T-helper 2 cell (primary cell): ENCODE measurements at regions not wholly inside any gene's neighbourhood (a gene's known extent, or its start where the extent isn't known, plus 50 kb on each side); places are given as distances from the start of the nearest gene placed in this dataset.

Source experiments
- DNase-seq, 5 experiments: peaks; one replicate each; pipeline versions ENCODE4 v3.0.0 to v3.0.0-alpha.2; 2012 to 2022

GRCh38 chr22:49502126-49502826 lies 325.4 kb downstream of the BRD1 start:
- peak in 1 of 5 experiments; percentile 45 for DNase-seq

DNA sequence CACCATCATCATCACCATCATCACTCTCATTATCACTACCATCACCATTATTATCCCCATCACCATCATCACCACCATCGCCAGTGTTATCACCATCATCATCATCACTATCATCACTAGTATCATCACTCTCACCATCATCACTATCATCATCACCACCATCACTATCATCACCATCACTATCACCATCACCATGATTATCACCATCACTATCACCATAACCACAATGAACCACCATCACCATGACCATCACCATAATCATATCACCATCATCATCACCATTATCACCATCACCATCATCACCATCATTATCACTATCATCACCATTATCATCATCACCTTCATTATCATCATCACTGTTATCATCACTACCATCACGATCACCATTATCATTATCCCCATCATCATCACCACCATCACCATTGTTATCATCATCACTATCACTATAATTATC lies 326.7 kb downstream of the BRD1 start:
- DNase-seq, result no peak

DNA sequence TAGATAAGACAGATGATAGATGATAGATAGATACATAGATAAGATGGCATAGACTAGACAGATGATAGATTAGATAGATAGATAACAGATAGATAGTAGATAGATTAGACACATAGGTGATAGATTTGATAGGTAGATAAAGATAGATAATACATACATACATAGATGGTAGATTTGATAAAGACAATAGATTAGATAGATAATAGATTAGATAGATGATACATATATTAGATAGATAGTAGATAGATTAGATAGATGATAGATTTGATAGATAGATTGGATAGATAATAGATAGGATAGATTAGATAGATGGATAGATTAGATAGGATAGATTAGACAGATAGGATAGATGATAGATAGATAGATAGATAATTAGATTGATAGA lies 327.6 kb downstream of the BRD1 start:
- no peak for DNase-seq

DNA sequence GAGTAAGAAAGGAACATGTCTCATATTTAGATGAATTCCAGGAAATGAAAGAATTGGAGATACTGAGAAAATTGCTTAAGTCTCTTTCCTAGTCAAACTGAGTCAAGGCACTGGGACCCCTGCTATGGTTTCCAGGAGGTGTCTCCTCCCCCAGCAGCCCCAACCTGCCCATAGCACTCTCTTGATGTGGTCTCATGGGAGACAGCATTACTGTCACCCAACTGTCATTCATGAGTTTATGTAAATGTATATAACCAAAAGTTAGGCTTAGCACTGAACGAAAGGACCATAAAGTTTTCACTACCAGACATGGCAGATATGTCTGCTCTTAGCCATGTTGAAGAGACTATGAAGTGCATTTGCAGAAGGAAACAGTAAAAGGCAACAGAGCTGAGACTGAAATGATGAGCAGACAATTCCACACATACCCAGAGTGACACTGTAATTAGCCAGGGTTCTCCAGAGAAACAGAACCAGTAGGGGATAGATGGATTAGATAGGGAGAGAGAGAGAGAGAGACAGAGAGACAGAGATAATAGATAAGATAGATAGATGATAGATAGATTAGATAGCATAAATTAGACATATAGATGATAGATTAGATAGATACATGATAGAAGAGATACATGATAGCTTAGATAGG lies 328.1 kb downstream of the BRD1 start:
- no peak for DNase-seq

GRCh38 chr22:49497266-49497665 lies 330.4 kb downstream of the BRD1 start:
- DNase-seq, result no peak

DNA sequence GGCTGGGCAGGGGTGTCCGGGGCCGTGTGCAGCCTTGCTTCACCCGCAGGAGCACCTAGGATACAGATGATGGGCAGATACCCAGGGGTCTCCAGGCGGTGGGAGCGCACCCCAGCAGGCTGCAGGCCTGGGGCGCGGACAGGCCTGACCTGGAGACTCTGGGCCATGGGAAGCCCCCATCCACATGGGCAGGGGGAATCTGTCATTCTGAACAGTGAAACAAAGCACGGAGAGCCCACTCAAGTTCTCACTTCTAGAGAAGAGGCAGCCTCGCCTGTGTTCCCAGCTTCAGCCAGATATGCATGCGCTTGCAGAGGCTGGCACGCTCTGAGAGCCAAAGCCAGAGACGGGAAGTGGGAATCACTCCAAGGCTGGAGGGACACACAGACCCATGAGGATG lies 333.1 kb downstream of the BRD1 start:
- DNase-seq, result no peak

DNA sequence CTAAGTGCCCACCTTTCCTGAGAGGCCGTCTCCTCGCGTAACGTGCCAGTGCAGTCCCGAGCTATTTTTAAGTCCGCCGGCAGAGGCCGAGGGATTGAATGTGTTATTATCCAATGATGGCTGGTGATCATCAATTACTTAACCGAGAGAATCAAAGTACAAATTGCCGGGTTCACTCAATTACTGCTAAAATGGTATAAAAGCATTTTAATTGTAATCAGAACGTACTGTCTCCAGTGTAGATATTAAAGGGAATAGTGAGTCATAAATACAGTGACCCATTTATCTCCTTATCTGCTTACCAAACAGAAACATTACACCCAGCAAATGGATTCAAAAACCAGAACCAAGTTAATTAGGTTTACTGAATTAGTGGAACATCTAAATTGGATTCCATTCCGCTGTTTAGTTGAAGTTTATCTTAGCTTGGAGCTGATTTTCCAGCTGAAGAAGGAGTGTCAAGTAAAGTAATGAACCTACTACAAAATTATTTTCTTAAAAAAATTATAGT lies 334.9 kb downstream of the BRD1 start:
- no peak for DNase-seq

DNA sequence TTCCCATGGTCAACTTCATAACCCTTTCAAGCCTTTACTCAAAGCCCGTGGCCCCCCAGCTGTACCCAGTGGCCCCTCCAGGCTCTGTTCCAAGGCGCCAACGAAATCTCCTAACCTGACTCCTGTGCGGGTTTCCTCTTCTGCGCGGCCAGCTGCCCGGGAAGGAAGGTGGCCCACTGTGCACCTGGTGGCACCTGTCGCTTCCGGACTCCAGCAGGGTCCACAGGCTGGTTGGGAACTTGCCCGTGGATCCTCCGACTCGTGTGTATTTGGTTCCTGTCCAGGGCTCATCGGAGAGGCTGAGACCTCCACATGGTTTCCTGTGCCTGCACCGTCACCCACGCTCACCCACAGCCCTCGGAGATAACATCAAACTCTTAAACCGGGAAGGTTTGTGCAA lies 335.4 kb downstream of the BRD1 start:
- no peak for DNase-seq

GRCh38 chr22:49491726-49492125 lies 335.9 kb downstream of the BRD1 start:
- DNase-seq, result no peak

GRCh38 chr22:49491221-49491635 lies 336.4 kb downstream of the BRD1 start:
- DNase-seq, result no peak

GRCh38 chr22:49490692-49491091 lies 337.0 kb downstream of the BRD1 start:
- no peak for DNase-seq

GRCh38 chr22:49489821-49490220 lies 337.9 kb downstream of the BRD1 start:
- no peak for DNase-seq

DNA sequence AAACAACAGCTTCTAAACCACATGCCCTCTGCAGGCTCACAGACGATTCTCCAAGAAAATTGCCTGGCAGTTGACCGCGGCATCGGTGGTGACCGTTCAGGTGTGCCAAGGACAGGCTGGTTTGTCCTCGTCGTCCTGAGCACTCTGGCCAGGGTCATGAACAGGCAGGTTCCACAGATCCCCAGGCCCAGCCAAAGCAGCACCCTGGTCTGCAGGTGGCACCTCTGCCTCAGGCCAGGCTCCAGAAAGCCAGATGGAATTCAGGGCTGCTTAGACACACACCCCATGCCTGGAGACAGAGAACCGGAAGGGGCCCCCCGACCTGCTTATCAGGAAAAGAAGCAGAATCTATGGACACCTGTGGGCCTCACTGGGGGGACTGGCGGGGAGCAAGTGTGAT lies 338.7 kb downstream of the BRD1 start:
- no peak for DNase-seq

DNA sequence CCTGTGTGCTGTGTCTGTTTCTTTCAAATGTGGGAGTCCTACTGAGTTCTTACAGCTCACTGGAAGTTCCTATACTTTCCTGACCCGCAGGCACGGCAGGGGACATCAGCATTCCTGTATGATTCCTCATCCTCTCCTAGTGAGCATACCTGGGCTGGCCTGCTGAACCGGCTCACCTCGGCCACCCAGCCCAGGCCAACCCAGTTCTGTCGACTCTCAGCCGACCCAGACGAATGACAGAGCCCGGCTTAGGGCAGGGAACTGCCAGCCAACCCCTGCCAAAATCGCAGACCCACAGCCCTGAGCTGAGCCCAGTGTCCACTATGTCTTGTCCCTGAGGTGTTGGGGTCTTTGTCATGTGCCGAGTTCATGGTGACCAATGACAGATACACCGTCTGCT lies 339.7 kb downstream of the BRD1 start:
- DNase-seq, result no peak

GRCh38 chr22:49486225-49486624 lies 341.4 kb downstream of the BRD1 start:
- no peak for DNase-seq

GRCh38 chr22:49483946-49484345 lies 343.7 kb downstream of the BRD1 start:
- DNase-seq, result no peak

GRCh38 chr22:49483281-49483870 lies 344.3 kb downstream of the BRD1 start:
- DNase-seq, result no peak

DNA sequence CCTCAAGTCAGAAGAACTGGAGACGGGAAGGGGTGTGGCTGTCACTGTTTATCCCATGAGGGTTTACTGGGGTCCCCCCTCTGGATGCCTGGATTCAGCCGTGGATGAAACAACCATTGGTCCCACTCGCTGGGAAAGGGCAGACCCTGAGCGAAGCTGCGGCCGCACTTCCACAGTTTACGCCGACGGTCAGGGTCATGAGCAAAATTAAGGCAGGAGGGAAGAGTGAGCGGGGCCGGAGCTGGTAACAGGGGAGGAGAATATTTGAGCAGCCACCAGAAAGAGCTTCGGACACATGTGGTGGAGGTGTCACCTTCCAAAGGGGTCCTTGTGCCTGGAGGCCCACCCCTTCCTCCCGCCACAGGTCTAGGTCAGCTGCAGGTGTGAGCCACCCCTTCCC lies 344.9 kb downstream of the BRD1 start:
- DNase-seq, result no peak

DNA sequence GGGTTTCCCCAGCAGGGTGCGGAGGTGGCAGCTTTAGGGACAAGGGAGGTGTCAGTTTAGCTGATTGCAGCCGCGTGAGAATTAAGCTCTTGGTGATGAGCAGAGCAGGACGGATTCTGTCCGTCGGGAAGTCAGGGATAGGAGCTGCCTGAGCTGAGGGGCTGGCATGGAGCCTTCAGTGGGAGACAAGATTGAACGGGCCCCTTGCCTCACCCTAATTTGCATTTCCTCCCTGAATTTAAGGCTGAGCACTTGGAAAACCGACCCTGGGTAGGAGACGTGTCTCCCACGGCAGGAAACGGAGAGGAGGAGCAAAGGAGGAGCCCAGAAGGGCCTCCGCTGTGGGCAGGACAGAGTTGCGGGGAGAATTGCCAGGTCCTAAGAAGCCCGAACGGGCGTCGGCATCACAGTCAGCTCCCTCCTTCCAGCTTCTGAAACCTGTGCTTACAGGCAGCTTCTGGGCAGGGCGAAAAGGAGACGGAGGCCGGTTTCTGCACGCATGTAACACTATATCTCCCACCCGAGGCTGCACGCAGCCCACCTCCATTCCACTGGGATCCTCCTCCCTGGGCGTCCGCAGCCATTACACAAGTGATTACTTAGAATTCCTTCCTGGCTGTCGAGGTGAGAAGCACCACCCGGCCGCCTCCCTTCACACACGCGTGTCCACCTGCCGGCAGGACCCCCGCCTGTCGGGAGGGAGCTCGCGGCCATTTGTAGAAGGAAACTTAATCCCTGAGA lies 345.8 kb downstream of the BRD1 start:
- no peak for DNase-seq

DNA sequence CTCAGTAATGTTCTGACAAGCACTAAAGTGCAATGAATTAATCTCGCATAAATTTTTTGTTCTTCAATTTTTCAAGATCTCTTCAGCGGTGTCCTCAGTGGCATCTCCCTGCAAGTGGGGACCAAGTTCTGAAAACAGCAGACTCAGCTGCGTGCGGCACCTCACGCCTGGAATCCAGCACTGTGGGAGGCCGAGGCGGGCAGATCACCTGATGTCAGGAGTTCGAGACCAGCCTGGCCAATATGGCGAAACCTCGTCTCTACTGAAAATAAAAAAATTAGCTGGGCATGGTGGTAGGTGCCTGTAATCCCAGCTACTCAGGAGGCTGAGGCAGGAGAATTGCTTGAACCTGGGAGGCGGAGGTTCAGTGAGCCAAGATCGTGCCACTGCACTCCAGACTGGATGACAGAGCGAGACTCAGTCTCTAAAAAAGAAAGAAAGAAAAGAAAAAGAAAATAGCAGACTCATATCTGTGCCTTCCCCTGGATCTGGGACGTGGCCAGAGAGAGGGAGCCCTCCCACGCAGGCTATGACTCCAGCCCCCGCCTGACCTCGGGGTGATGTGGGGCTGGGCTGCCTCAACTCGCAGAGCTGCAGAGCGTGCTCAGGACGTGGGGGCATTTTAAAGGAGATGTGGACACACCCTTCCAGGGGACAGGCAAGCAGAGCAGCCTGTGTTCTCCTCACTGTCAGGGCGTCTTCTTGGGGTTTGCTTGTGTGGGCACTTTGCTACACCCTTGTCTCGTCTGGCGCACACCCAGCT lies 346.6 kb downstream of the BRD1 start:
- no peak for DNase-seq

DNA sequence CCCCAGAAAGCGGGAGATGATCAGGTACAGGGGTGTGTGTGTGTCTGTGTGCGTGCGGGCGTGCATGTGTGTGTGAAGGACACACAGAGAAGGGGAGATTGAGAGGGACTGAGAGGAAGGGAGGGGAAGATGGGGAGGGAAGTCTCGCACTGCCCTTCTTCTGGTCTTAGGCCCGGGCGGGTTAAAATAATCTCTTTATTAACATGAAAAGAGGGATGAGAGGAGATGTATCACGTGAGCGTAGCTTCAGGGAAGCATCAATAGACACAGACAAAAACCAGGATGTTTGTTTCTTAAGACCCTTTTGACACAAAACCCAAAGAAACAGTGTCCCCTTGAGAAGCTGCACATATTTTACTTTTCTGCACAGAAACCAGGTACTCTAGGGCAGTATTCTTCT lies 347.3 kb downstream of the BRD1 start:
- no peak for DNase-seq

DNA sequence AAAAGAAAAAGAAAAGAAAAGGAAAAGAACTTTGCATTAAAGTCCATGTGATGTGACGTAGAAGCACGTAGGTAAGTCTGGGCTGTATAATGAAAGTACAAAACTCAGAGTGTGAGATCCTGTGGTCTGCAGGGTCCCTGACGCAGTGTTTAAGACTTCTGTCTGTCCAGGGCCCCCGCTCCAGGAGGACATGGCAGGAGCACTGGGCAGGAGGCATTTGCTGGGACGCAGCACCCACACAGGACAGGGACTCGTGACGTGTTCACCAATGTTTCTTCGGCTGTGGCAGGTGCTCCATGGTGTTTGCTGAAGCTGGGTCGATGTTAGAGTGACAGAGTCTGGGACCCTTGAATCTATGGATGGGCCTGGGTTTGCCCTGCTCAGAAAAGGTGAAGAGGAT lies 348.1 kb downstream of the BRD1 start:
- DNase-seq, result no peak
